GM19239 (cell line): ENCODE measurements at regions not wholly inside any gene's neighbourhood (a gene's known extent, or its start where the extent isn't known, plus 50 kb on each side); places are given as distances from the start of the nearest gene placed in this dataset.

Source experiments
- DNase-seq: peaks from one replicate; pipeline ENCODE4 v3.0.0; 2011; ENCODE audit warnings: low spot score; ENCODE audit not compliant: insufficient read length
- FAIRE-seq: peaks from 2 replicates; lab custom pipeline; 2011; peaks lifted over from hg19 to GRCh38; lab: Jason Lieb, UNC

GRCh38 chr2:200052627-200053026 is 97.2 kb downstream of the MAIP1 start:
- DNase-seq (no peak), FAIRE-seq (no peak)

DNA sequence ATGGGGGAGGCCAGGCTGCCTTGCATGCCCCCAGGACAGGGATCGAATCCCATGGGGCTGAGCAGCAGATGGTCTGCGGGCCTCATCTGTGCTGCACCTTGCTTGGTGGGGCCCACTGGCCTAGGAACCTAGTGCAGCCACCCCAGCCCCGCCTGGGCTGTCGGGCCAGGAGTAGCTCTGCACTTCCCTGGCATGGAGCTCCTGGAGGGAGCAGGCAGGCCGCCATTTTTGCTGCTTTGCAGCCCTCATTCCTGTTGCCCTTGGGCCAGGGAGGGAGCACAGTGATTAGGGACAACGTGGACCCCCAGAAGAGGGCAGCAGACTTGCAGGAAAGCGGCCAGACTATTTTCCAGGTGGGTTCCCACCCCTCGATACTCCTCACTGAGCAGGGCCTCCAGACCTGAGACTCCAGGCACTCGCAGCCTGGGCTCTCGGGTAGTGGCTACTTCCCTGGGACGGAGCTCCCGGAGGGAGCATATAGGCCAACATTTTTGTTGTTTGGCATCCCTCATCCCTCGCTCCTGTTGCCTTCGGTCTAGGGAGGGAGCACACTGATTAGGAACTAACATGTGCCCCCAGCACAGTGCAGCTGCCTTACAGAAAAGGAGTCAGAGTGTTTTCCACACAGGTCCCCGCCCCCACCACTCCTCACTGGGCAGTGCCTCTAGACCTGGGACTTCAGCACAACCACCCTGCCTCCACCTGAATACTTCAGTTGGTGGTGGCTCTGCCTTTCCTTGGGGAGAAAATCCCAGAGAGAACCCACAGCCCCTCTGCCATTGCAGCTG is 99.5 kb downstream of the MAIP1 start:
- FAIRE-seq (no peak), DNase-seq (no peak)

- FAIRE-seq (no peak), DNase-seq (no peak)
Observed at GRCh38 chr2:200056105-200056504, 100.7 kb downstream of the MAIP1 start.

- DNase-seq (no peak), FAIRE-seq (no peak)
Observed at GRCh38 chr2:200063155-200063554, 107.8 kb downstream of the MAIP1 start.

DNA sequence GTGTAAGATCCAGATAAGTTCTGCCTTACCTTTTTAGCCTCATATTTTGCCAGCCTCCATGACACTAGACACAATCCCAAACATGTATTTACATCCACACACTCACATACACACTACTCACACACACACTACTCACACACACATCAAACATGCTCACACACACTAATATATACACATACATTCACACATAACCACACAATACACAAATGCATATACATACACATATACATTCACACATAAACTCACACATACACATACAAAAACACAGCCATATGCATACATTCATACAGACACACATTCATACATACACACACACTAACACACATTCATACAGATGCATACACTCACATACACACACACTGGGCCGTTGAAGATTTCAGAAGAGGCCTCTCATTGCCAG is 109.5 kb downstream of the MAIP1 start:
- DNase-seq (no peak), FAIRE-seq (no peak)

DNA sequence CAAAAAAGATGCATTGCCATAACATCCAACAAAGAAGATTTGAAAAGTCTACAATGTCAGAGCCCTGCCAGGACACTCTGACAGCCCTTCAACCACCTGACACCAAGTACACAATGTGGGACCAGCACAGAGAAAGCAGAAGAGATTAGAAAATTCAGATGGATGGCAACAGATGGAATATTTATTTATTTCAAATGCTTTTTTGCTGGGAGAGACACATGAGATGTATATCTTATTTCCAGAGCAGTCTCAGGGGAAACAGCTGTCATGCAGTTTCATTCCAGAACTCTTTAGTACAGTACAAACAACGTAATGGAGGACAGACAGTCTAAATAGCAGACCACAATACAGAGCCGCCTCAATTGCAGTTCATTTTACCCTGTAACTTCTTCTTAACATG is 110.1 kb downstream of the MAIP1 start:
- DNase-seq, result no peak
- FAIRE-seq, result no peak

DNA sequence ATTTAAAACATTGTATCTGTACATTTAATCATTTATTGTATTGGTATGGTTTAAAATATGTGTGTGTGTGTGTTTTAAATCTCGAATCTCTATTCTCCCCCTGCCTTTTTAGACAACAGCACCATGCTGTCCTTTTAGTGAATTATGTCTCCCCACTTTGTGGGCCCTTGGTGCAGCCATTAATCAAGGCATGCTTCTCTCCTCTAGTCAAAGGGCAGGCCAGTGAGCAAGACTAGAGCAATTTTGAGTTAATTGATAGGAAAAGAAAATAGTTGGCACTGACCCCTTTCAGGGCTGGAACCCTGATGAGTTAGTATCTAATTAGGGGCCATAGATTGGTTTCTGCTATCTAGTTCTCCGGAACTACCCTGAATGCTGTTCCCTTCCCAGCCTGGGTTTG is 111.0 kb downstream of the MAIP1 start:
- DNase-seq (no peak), FAIRE-seq (no peak)

DNA sequence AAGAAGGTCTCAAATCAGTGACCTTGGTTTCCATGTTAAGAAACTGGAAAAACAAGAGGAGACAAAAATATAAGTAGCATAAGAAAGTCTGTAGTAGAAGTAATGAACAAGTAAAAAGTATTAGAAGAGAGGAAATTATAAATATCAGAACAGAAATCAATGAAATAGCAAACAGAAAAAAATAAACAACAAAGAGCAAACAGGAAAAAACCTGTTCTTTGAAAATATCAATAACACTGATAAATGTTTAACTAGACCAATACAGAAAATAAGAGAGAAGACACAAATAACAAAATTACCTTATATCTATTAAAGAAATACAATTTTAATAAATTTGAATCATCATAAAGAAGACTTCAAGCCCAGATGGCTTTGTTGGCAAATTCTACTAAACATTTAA is 113.3 kb downstream of the MAIP1 start:
- FAIRE-seq, result no peak
- DNase-seq, result no peak

GRCh38 chr2:200077210-200077650 is 121.8 kb downstream of the MAIP1 start:
- no peak for DNase-seq
- FAIRE-seq, result no peak

- DNase-seq, result no peak
- no peak for FAIRE-seq
Observed at GRCh38 chr2:200077838-200078237, 122.5 kb downstream of the MAIP1 start.

DNA sequence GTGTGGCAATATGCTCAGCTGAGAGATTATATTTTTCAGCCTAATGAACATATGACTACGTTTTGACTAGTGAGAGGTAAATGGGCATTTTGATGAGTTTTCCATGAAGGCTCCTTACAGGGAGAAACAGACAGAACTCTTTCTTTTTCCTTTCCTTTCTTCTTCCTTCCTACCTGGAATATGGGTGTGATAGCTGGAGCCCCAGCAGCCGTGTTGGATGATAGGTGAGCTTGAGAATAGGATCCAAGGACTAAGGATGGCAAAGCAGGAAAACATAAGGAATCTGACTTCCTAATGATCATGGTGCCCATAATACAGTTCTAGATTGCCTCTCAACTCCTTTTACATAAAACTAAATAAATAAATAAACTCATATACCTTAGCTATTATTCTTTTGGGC is 124.0 kb downstream of the MAIP1 start:
- DNase-seq (no peak), FAIRE-seq (no peak)

- DNase-seq (no peak), FAIRE-seq (no peak)
Observed at GRCh38 chr2:200081236-200081635, 125.9 kb downstream of the MAIP1 start.

GRCh38 chr2:200081811-200082210 is 126.4 kb downstream of the MAIP1 start:
- FAIRE-seq (no peak), DNase-seq (no peak)

- DNase-seq (no peak), FAIRE-seq (no peak)
Observed at GRCh38 chr2:200084036-200084435, 128.7 kb downstream of the MAIP1 start.

GRCh38 chr2:200086911-200087310 is 131.5 kb downstream of the MAIP1 start:
- DNase-seq (no peak), FAIRE-seq (no peak)

DNA sequence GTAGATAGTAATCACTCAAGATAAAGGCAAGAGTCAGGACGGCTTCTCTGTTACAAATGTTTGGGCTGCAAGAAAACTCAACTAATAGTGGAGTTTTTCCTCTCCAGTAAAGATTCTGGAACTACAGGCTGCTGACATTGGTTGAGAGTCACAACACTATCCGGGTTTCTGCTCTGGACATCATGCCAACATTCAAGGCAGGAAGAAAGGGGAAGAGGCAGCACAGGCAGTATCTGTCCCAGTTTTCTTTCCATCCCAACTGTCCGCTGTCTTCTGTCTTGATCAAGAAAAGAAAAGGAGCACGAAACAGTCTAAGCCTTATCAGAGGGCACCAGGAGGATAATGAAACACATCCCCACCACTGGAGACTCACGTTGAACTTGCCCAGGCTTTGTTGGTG is 132.1 kb downstream of the MAIP1 start:
- DNase-seq, result no peak
- no peak for FAIRE-seq

DNA sequence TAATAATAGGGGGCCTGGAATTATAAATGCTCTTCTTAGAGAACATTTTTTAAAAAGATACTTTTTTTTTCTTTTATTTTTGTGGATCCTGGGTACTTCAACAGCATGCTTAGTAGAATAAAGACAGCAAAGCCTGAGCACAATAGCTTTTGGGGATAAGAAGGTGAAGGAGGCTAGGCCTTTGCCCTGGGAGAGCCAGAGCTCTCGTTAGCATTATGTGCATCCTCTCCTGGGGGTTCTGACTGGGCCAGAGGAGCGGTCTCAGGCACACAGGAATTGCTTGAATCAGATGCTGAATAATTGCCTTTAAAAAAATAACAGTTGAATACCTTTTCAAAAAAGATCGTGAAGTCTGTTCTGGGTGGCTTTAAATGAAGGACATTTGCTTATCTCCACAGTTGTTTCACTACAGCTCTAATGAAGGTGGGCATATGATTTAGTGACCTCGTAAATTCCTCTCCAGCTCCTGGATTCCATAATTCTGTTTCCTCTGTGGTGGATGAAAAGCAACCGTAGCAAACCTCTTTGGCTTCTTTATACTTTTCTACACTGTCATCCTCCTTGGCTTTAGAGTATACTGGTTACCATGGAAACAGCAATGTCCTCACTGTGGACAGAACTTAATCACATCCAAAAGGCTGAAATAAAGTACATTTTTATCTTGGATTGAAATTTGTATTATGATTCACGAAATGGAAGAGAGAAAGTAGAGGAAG is 133.8 kb downstream of the MAIP1 start:
- DNase-seq (no peak), FAIRE-seq (no peak)

DNA sequence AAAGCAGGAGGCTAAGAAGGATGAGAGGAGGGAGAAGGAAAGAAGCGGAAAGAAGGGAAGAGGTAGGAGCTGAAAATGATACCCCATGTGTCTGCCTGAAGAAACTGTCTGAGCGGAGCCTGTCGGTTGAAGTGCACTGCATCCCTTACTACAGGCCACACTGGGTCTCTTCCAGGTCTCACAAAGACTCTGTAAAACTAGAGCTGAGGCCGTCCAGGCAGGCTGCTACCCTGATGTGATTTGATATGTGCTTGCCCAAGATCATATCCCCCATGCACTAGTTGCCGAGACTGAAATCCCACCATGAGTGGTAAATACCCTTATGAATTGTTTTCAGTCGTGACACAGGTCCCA is 134.4 kb downstream of the MAIP1 start:
- FAIRE-seq (no peak), DNase-seq (no peak)

DNA sequence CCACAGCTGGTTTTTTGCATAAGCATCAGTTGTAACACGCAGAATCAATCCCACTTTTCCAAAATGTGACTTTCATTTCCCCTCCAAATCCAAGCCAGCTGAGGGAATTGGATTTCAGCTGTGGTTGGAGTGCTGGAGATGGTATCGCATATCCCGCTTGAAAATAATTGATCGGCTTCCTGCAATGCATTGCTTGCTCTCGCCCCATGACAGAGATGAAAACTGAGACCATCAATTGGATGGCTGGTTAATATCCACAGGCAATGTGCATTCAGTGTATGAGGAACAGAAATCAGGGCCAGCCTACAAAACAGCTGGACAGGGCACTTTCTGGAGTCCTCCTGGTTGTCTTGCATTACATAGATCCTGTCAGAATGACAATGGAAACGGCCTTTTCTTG is 135.3 kb downstream of the MAIP1 start:
- FAIRE-seq (no peak), DNase-seq (no peak)

DNA sequence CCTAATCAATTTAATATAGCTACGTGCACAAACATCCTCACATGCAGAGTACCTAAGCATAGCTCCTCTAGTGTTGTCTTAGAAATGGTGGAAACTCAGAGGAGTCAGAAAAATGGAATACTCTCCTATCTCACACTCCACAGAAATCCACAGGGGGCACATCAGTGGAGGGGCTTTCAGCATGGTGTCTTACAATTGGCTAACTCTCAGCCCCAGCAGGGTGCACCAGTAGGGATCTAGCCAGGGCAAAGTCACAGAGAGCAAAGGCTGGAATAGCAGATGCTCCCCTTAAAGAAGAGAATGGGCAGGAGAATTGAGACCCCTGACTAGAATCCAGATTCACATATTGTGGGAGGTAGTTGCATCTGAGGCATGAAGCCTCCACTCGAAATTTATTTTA is 135.7 kb downstream of the MAIP1 start:
- DNase-seq (no peak), FAIRE-seq (no peak)

DNA sequence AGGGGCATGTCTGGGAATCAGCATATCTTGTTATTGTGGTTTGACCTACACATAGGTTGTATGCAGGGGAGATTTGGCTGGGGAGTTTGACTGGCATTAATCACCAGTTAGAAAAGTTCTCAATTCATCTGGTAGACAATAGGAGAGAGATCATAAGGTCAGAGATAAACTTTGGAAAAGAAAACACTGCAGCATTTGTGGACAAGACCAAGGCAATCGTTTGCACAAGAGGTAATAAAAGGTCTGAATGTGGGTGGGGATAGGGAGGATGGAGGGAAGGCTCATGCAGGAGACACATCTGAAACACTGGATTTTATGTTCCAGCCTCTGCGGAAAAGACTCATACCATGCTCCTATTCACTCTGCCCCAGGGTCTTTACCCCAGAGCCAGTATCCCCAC is 136.9 kb downstream of the MAIP1 start:
- FAIRE-seq, result no peak
- no peak for DNase-seq

GRCh38 chr2:200095436-200095835 is 140.1 kb downstream of the MAIP1 start:
- FAIRE-seq (no peak), DNase-seq (no peak)
